GM12878 (cell line): ENCODE measurements at regions not wholly inside any gene's neighbourhood (a gene's known extent, or its start where the extent isn't known, plus 50 kb on each side); places are given as distances from the start of the nearest gene placed in this dataset.

ENCODE experiments used
- ATAC-seq: fragments of 200-7000 bp; cut with Tn5 transposase; 3 replicates; pipeline ENCODE4 v1.9.1; 2020; ENCODE audit warnings: mild to moderate bottlenecking, moderate library complexity
- BruUV-seq: library from RNA; stranded (reverse); fragments of 400-500 nt; replicated peaks from 2 replicates; lab custom pipeline; 2021; lab: Mats Ljungman, UMichigan
- CTCF ChIA-PET: fragments of 300-600 bp; sonication (Branson Sonifier 250); formaldehyde crosslinking; extraction: SDS; loops from one replicate; lab custom pipeline; 2021; ENCODE audit warnings: inconsistent platforms; lab: Yijun Ruan, JAX
- POLR2A ChIA-PET: fragments of 350-600 bp; formaldehyde crosslinking; extraction: SDS; loops from one replicate; lab custom pipeline; 2021; ENCODE audit warnings: inconsistent platforms; lab: Charles Lee
- RAD21 ChIA-PET: fragments of 300-600 bp; sonication (Branson Sonifier 250); formaldehyde crosslinking; loops from one replicate; lab custom pipeline; 2023; ENCODE audit warnings: antibody characterized with exemption; ENCODE audit not compliant: unreplicated experiment; lab: Charles Lee
- SMC1A ChIA-PET: fragments of 300-600 bp; sonication (Branson Sonifier 250); formaldehyde crosslinking; loops from one replicate; lab custom pipeline; 2023; ENCODE audit not compliant: unreplicated experiment, uncharacterized antibody; lab: Charles Lee
- DNase-seq: peaks from one replicate; pipeline ENCODE4 v3.0.0-alpha.2; 2011; ENCODE audit warnings: low read depth, low spot score
- FAIRE-seq: peaks from 3 replicates; lab custom pipeline; 2011; peaks lifted over from hg19 to GRCh38; lab: Jason Lieb, UNC
- H2AFZ ChIP-seq: 2 replicates; pipeline ENCODE4 v1.6.0; 2011; ENCODE audit warnings: low read depth, low read length, control low read depth; ENCODE audit not compliant: control insufficient read depth
- H3K27ac ChIP-seq: 2 replicates; pipeline ENCODE4 v1.5.1; 2011; ENCODE audit warnings: control low read depth; ENCODE audit not compliant: control insufficient read depth, insufficient read depth
- H3K27me3 ChIP-seq, 2 experiments: replicated peaks in 1 of 2; 2 replicates each; pipeline versions ENCODE4 v1.6.0 to v1.6.1; 2011; ENCODE audit warnings: low read length in 1 of 2; ENCODE audit not compliant: control insufficient read depth in 2 of 2, insufficient read depth in 2 of 2
- H3K36me3 ChIP-seq, 2 experiments: 2 replicates each; pipeline ENCODE4 v1.5.1; 2011; ENCODE audit warnings: low read length in 1 of 2; ENCODE audit not compliant: control insufficient read depth in 2 of 2, insufficient read depth in 2 of 2
- H3K4me1 ChIP-seq: 2 replicates; pipeline ENCODE4 v1.6.1; 2011; ENCODE audit warnings: mild to moderate bottlenecking, low read length, moderate library complexity, mixed read lengths; ENCODE audit not compliant: control insufficient read depth, insufficient read depth
- H3K4me2 ChIP-seq: 2 replicates; pipeline ENCODE4 v1.6.0; 2011; ENCODE audit warnings: control low read depth; ENCODE audit not compliant: control insufficient read depth, insufficient read depth
- H3K4me3 ChIP-seq: fragments of 200-600 bp; sonication (generic); 2 replicates; pipeline ENCODE4 v1.5.1; 2016
- H3K79me2 ChIP-seq: 2 replicates; pipeline ENCODE4 v1.6.0; 2011; ENCODE audit warnings: low read length; ENCODE audit not compliant: control insufficient read depth, insufficient read depth
- H3K9ac ChIP-seq: 2 replicates; pipeline ENCODE4 v1.8.0; 2011; ENCODE audit warnings: low read length, control low read depth, mixed read lengths; ENCODE audit not compliant: control insufficient read depth, insufficient read depth
- H3K9me3 ChIP-seq: replicated peaks from 3 replicates; pipeline ENCODE4 v1.5.1; 2011; ENCODE audit warnings: mild to moderate bottlenecking, low read length; ENCODE audit not compliant: control insufficient read depth, insufficient read depth
- H4K20me1 ChIP-seq: 2 replicates; pipeline ENCODE4 v1.6.0; 2011; ENCODE audit not compliant: control insufficient read depth, insufficient read depth
- BACH1 ChIP-seq: fragments of 450-650 bp; IDR thresholded peaks from 2 replicates; pipeline ENCODE4 v1.6.1; 2017; ENCODE audit warnings: mild to moderate bottlenecking, borderline replicate concordance
- CBX5 ChIP-seq: sonication (generic); IDR thresholded peaks from 2 replicates; pipeline ENCODE4 v1.6.1; 2016; ENCODE audit warnings: low read depth, moderate library complexity, mild to moderate bottlenecking, inconsistent platforms
- EGR1 ChIP-seq, 2 experiments: IDR thresholded peaks; 1 replicate in 1 of 2; 2 replicates in 1 of 2; pipeline ENCODE4 v1.6.1; 2011 to 2012; ENCODE audit warnings: low read depth in 2 of 2, low read length in 2 of 2, borderline replicate concordance in 1 of 2, mild to moderate bottlenecking in 1 of 2, moderate library complexity in 1 of 2
- ETV6 ChIP-seq, 2 experiments: fragments of 450-650 bp in 1 of 2; IDR thresholded peaks in 1 of 2; conservative IDR thresholded peaks in 1 of 2; 2 replicates each; pipeline ENCODE4 v1.6.1; 2014; ENCODE audit warnings: antibody characterized with exemption in 1 of 2, borderline replicate concordance in 1 of 2, low read depth in 1 of 2, mild to moderate bottlenecking in 1 of 2, moderate library complexity in 1 of 2
- KLF5 ChIP-seq: fragments of 450-650 bp; IDR thresholded peaks from 2 replicates; pipeline ENCODE4 v1.6.1; 2014; ENCODE audit warnings: mild to moderate bottlenecking; ENCODE audit not compliant: partially characterized antibody
- MXI1 ChIP-seq: fragments of 150-350 bp; IDR thresholded peaks from 2 replicates; pipeline ENCODE4 v1.6.1; 2011; ENCODE audit warnings: low read depth, mild to moderate bottlenecking, inconsistent platforms, low read length, improper control_type of control experiment
- NR2C1 ChIP-seq: fragments of 450-650 bp; IDR thresholded peaks from 2 replicates; pipeline ENCODE4 v1.6.1; 2017; ENCODE audit warnings: antibody characterized with exemption, mild to moderate bottlenecking, moderate library complexity
- TCF12 ChIP-seq: IDR thresholded peaks from 2 replicates; pipeline ENCODE4 v1.6.1; 2011; ENCODE audit warnings: low read depth, mild to moderate bottlenecking, low read length
- ZNF207 ChIP-seq: fragments of 450-650 bp; IDR thresholded peaks from 2 replicates; pipeline ENCODE4 v1.6.1; 2014; ENCODE audit warnings: antibody characterized with exemption, mild to moderate bottlenecking, borderline replicate concordance
- ZSCAN29 ChIP-seq: fragments of 450-650 bp; IDR thresholded peaks from 2 replicates; pipeline ENCODE4 v1.6.1; 2017; ENCODE audit warnings: mild to moderate bottlenecking, moderate library complexity
- WGBS: methylation state at CpG from one replicate; pipeline ENCODE4 v1.1.6; 2016; ENCODE audit warnings: low lambda C conversion rate; ENCODE audit not compliant: insufficient replicate concordance, insufficient coverage; ENCODE audit errors: missing lambda C conversion rate; 5-methylcytosine and 5-hydroxymethylcytosine counted together
- in situ Hi-C: fragments of 300-500 bp; cut with MboI; formaldehyde crosslinking; loops from 9 replicates; pipeline ENCODE4 v1.14.3; 2018; ENCODE audit warnings: mixed read lengths
- intact Hi-C: fragments of 100-400 bp; cut with micrococcal nuclease; formaldehyde crosslinking; loops from one replicate; pipeline ENCODE4 v1.14.2; 2022; ENCODE audit not compliant: unreplicated experiment

- Histone ChIP-seq H3K36me3 (no peaks in the 10 kb centered on the region), H3K27ac (no peak overlapping the region), H3K4me2 (no peak overlapping the region), H3K79me2 (no peaks in the 10 kb centered on the region), H2AFZ (no peak overlapping the region), H3K9ac (no peak overlapping the region), H3K27me3 (no peaks in the 10 kb centered on the region), H3K9me3 (no peaks in the 10 kb centered on the region)
- SMC1A ChIA-PET, result interaction anchor here (0.8 kb wide), 1 partner anchor 1209 kb away, joined by 3 read pairs; no protein-coding TSS in a partner anchor
- BruUV-seq, result no TSS peak
- DNase-seq, result no peak
- no peak for ATAC-seq
- intact Hi-C loops, result no loop called here
- POLR2A ChIA-PET, result no interaction called here
- RAD21 ChIA-PET, result no interaction called here
- no peak for TF ChIP-seq NR2C1
- no peak for TF ChIP-seq CBX5
- TF ChIP-seq ZSCAN29, result no peak
- no peak for TF ChIP-seq KLF5
- TF ChIP-seq MXI1, result no peak
- TF ChIP-seq EGR1 (IDR thresholded peaks at IDR 0.05; ENCODE audit: borderline replicate concordance in 1 of 2, low read depth in 2 of 2, low read length in 2 of 2), result no peak
- no peak for TF ChIP-seq ZNF207
- no peak for TF ChIP-seq ETV6 (conservative IDR thresholded peaks at IDR 0.05 in 1 of 2, IDR thresholded peaks at IDR 0.05 in 1 of 2; ENCODE audit: borderline replicate concordance in 1 of 2, low read depth in 1 of 2)
- TF ChIP-seq TCF12, result no peak
- TF ChIP-seq BACH1, result no peak
- TF ChIP-seq, all 136 proteins: peak for 0
- H3K4me1 ChIP-seq, result no peaks in the 10 kb centered on the region; the same call in 1 of the 2 replicates
- 33% methylated on average over 16 of the region's 16 CpGs for WGBS
- H4K20me1 ChIP-seq, result no peaks in the 10 kb centered on the region
- no peak overlapping the region for H3K4me3 ChIP-seq
- in situ Hi-C loops, result no loop called here
- CTCF ChIA-PET, result no interaction called here
- no peak for FAIRE-seq
These were observed 238.1 kb upstream of the ARID1B start for GRCh38 chr6:156538875-156539660.
